Endodermal cell (in vitro differentiated cells): ENCODE measurements at regions not wholly inside any gene's neighbourhood (a gene's known extent, or its start where the extent isn't known, plus 50 kb on each side); places are given as distances from the start of the nearest gene placed in this dataset.
"Not testable (repeated sequence)": the region's sequence is repeated elsewhere in the genome, so short reads cannot be mapped to it uniquely, and the experiment has no call there.

Experiments used
- DNase-seq: peaks from one replicate; pipeline ENCODE4 v3.0.0-alpha.2; 2017
- H3K27ac ChIP-seq: 2 replicates; pipeline ENCODE4 v1.5.1; 2013; ENCODE audit warnings: mild to moderate bottlenecking, low read depth, low read length, moderate library complexity
- H3K27me3 ChIP-seq: 2 replicates; pipeline ENCODE4 v1.6.1; 2013; ENCODE audit warnings: mild to moderate bottlenecking, low read length, moderate library complexity; ENCODE audit not compliant: insufficient read depth, control insufficient read depth, poor library complexity, severe bottlenecking
- H3K36me3 ChIP-seq: 2 replicates; pipeline ENCODE4 v1.7.0; 2013; ENCODE audit warnings: mild to moderate bottlenecking, low read length, moderate library complexity; ENCODE audit not compliant: control insufficient read depth, insufficient read depth
- H3K4me1 ChIP-seq: one replicate; pipeline ENCODE4 v1.7.0; 2013; ENCODE audit warnings: low read length; ENCODE audit not compliant: control insufficient read depth, insufficient read depth
- H3K4me3 ChIP-seq: 2 replicates; pipeline ENCODE4 v1.5.1; 2013; ENCODE audit warnings: mild to moderate bottlenecking, low read length, moderate library complexity
- H3K9ac ChIP-seq: 2 replicates; pipeline ENCODE4 v1.6.1; 2013; ENCODE audit warnings: mild to moderate bottlenecking, low read length, moderate library complexity; ENCODE audit not compliant: poor library complexity, severe bottlenecking; ENCODE audit errors: extremely low read depth
- H3K9me3 ChIP-seq: 2 replicates; pipeline ENCODE4 v1.6.1; 2013; ENCODE audit warnings: mild to moderate bottlenecking, low read length, moderate library complexity; ENCODE audit not compliant: control insufficient read depth
- H3K27ac Mint-ChIP-seq: 2 replicates; pipeline ENCODE4 v1.8.0; 2020; ENCODE audit warnings: mixed read lengths
- H3K27me3 Mint-ChIP-seq: 2 replicates; pipeline ENCODE4 v1.8.0; 2021; ENCODE audit warnings: mild to moderate bottlenecking, mixed read lengths; ENCODE audit not compliant: insufficient read depth
- H3K36me3 Mint-ChIP-seq: 2 replicates; pipeline ENCODE4 v1.8.0; 2020; ENCODE audit warnings: low read depth, mixed read lengths
- H3K4me1 Mint-ChIP-seq: 2 replicates; pipeline ENCODE4 v1.8.0; 2020; ENCODE audit warnings: mixed read lengths
- H3K4me3 Mint-ChIP-seq: 2 replicates; pipeline ENCODE4 v1.8.0; 2020; ENCODE audit warnings: mild to moderate bottlenecking, moderate library complexity, mixed read lengths
- H3K9me3 Mint-ChIP-seq: 2 replicates; pipeline ENCODE4 v1.8.0; 2020; ENCODE audit warnings: mild to moderate bottlenecking, mixed read lengths
- WGBS, 2 experiments: methylation state at CpG; one replicate each; pipeline versions ENCODE4 v1.1.5 to v1.1.7; 2013; ENCODE audit warnings: missing lambda C conversion rate in 2 of 2, mixed read lengths in 1 of 2; ENCODE audit not compliant: insufficient coverage in 1 of 2, insufficient read length in 1 of 2; 5-methylcytosine and 5-hydroxymethylcytosine counted together
- TF ChIP-seq, protein P1 (sequence below): fragments of 200-600 bp; sonication (generic); conservative IDR thresholded peaks from 2 replicates; pipeline ENCODE4 v1.5.0; 2021; ENCODE audit warnings: antibody characterized with exemption, mild to moderate bottlenecking

DNA sequence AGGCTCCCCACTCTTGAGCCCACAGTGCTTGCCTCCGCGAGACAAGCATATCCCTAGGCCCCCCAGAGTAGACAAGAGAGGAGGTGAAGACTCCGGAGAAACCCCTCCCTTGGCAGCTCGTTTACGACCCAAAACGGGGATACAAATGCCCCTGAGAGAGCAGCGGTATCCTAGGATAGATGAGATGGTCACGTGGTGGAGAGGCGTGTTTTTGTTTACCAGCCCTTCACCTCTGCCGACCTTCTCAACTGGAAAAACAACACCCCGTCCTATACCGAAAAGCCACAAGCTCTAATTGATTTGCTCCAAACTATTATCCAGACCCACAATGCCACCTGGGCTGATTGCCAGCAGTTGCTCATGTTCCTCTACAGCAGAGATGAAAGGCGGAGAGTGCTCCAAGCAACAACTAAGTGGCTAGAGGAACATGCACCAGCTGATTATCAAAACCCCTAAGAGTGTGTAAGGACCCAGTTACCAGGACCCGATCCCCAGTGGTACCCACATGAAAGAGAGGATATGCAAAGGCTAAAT lies 99.5 kb upstream of the OSBPL11 start:
- Histone ChIP-seq H3K9me3 (no peaks in the 10 kb centered on the region), H3K36me3 (no peaks in the 10 kb centered on the region), H3K27ac (no peak overlapping the region), H3K4me3 (no peak overlapping the region), H3K4me1 (no peaks in the 10 kb centered on the region), H3K27me3 (no peaks in the 10 kb centered on the region), H3K9ac (no peak overlapping the region)
- WGBS, 2 experiments, result 93 to 95% methylated on average over 12 to 14 of the region's 14 CpGs
- no peak for DNase-seq
- Mint-ChIP-seq H3K27ac (no peak overlapping the region), H3K27me3 (peaks cover 4% of the 10 kb centered on the region), H3K4me3 (no peak overlapping the region), H3K36me3 (no peaks in the 10 kb centered on the region), H3K4me1 (peaks cover 29% of the 10 kb centered on the region), H3K9me3 (no peaks in the 10 kb centered on the region)
- TF ChIP-seq, protein P1, sequence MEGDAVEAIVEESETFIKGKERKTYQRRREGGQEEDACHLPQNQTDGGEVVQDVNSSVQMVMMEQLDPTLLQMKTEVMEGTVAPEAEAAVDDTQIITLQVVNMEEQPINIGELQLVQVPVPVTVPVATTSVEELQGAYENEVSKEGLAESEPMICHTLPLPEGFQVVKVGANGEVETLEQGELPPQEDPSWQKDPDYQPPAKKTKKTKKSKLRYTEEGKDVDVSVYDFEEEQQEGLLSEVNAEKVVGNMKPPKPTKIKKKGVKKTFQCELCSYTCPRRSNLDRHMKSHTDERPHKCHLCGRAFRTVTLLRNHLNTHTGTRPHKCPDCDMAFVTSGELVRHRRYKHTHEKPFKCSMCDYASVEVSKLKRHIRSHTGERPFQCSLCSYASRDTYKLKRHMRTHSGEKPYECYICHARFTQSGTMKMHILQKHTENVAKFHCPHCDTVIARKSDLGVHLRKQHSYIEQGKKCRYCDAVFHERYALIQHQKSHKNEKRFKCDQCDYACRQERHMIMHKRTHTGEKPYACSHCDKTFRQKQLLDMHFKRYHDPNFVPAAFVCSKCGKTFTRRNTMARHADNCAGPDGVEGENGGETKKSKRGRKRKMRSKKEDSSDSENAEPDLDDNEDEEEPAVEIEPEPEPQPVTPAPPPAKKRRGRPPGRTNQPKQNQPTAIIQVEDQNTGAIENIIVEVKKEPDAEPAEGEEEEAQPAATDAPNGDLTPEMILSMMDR, result no peak

DNA sequence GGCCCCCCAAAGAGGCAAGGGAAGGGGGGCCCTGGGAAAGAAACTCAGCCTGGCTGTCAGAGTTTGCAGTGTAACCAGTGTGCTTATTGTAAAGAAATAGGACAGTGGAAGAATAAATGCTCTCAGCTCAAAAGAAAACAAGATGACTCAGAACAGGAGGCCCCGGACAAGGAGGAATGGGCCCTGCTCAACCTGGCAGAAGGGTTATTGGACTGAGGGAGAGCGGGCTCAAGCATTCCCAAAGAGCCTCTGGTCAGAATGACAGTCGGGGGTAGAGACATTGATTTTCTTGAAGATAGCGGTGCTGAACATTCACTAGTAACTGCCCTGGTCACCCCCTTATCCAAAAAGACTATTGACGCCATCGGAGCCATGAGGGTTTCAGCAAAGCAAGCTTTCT lies 100.4 kb upstream of the OSBPL11 start:
- H3K4me3 Mint-ChIP-seq, result no peak overlapping the region
- Histone ChIP-seq H3K4me1 (no peaks in the 10 kb centered on the region), H3K36me3 (no peaks in the 10 kb centered on the region), H3K27ac (no peak overlapping the region), H3K27me3 (no peaks in the 10 kb centered on the region), H3K4me3 (no peak overlapping the region), H3K9ac (no peak overlapping the region), H3K9me3 (no peaks in the 10 kb centered on the region)
- 89 to 96% methylated on average over 6 of the region's 6 CpGs for WGBS, 2 experiments
- TF ChIP-seq, protein P1, result no peak
- no peaks in the 10 kb centered on the region for H3K36me3 Mint-ChIP-seq
- H3K4me1 Mint-ChIP-seq, result peaks cover 29% of the 10 kb centered on the region
- H3K27ac Mint-ChIP-seq, result no peak overlapping the region
- no peaks in the 10 kb centered on the region for H3K9me3 Mint-ChIP-seq
- no peak for DNase-seq
- peaks cover 4% of the 10 kb centered on the region for H3K27me3 Mint-ChIP-seq

DNA sequence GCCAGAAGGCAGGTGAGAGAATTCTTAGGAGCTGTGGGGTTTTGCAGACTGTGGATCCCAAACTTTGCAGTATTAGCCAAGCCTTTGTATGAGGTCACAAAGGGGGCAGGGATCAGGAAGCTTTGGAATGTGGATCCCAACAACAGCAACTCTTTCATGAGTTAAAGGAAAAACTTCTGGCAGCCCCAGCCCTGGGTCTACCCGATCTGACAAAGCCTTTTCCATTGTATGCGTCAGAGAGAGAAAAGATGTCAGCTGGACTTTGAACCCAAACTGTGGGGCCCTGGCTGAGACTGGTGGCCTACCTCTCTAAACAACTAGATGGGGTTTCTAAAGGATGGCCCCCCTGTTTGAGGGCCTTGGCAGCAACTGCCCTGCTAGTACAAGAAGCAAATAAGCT lies 101.8 kb upstream of the OSBPL11 start:
- peaks cover 29% of the 10 kb centered on the region for H3K4me1 Mint-ChIP-seq
- H3K4me3 Mint-ChIP-seq, H3K4me3 ChIP-seq, H3K27me3 Mint-ChIP-seq, H3K27ac ChIP-seq, H3K36me3 ChIP-seq, H3K9me3 Mint-ChIP-seq, H3K36me3 Mint-ChIP-seq, H3K9ac ChIP-seq, H3K9me3 ChIP-seq, H3K4me1 ChIP-seq, DNase-seq, H3K27me3 ChIP-seq: not testable (repeated sequence)
- H3K27ac Mint-ChIP-seq, result peak overlapping the region; percentile 55
- WGBS, 2 experiments, result 75% methylated on average over 2 of the region's 2 CpGs; no CpG with 5 or more reads in 1 of the 2 experiments
